BLaER1 (cell line): ENCODE measurements at regions not wholly inside any gene's neighbourhood (a gene's known extent, or its start where the extent isn't known, plus 50 kb on each side); places are given as distances from the start of the nearest gene placed in this dataset.

Experiments used
- H3K27ac ChIP-seq: shearing (Covaris generic); formaldehyde crosslinking; 2 replicates; pipeline ENCODE4 v1.8.1; 2022
- H3K27me3 ChIP-seq: shearing (Covaris generic); formaldehyde crosslinking; 2 replicates; pipeline ENCODE4 v1.8.1; 2022
- H3K36me3 ChIP-seq: shearing (Covaris generic); formaldehyde crosslinking; 2 replicates; pipeline ENCODE4 v1.8.1; 2022
- H3K4me1 ChIP-seq: shearing (Covaris generic); formaldehyde crosslinking; 2 replicates; pipeline ENCODE4 v1.8.1; 2022
- H3K4me2 ChIP-seq: shearing (Covaris generic); formaldehyde crosslinking; 2 replicates; pipeline ENCODE4 v1.8.1; 2022
- H3K4me3 ChIP-seq: shearing (Covaris generic); formaldehyde crosslinking; 2 replicates; pipeline ENCODE4 v1.8.1; 2022
- H3K9ac ChIP-seq: shearing (Covaris generic); formaldehyde crosslinking; 2 replicates; pipeline ENCODE4 v1.8.1; 2022
- H3K9me3 ChIP-seq: shearing (Covaris generic); formaldehyde crosslinking; 2 replicates; pipeline ENCODE4 v1.8.1; 2022
- H4K20me1 ChIP-seq: shearing (Covaris generic); formaldehyde crosslinking; 2 replicates; pipeline ENCODE4 v1.8.1; 2022
- Cebpa-rat ChIP-seq: shearing (Covaris generic); IDR thresholded peaks from 2 replicates; pipeline ENCODE4 v1.8.1; 2022

GRCh38 chr1:118254491-118255425 is 69.7 kb upstream of the SPAG17 start:
- Histone ChIP-seq H3K27ac (no peak overlapping the region), H3K27me3 (no peaks in the 10 kb centered on the region), H3K36me3 (no peaks in the 10 kb centered on the region), H3K4me1 (no peaks in the 10 kb centered on the region), H3K4me3 (no peak overlapping the region), H4K20me1 (no peaks in the 10 kb centered on the region), H3K9me3 (no peaks in the 10 kb centered on the region), H3K4me2 (no peak overlapping the region), H3K9ac (no peak overlapping the region)
- TF ChIP-seq Cebpa-rat = no peak

GRCh38 chr1:118254001-118254400 is 69.0 kb upstream of the SPAG17 start:
- Histone ChIP-seq H3K4me2 (no peak overlapping the region), H3K4me3 (no peak overlapping the region), H3K36me3 (no peaks in the 10 kb centered on the region), H3K9me3 (no peaks in the 10 kb centered on the region), H3K4me1 (no peaks in the 10 kb centered on the region), H3K9ac (no peak overlapping the region), H3K27ac (no peak overlapping the region), H3K27me3 (no peaks in the 10 kb centered on the region), H4K20me1 (no peaks in the 10 kb centered on the region)
- no peak for TF ChIP-seq Cebpa-rat

- no peaks in the 10 kb centered on the region for H4K20me1 ChIP-seq
- no peaks in the 10 kb centered on the region for H3K27me3 ChIP-seq
- no peak overlapping the region for H3K4me3 ChIP-seq
- no peak overlapping the region for H3K4me2 ChIP-seq
- TF ChIP-seq Cebpa-rat = no peak
- H3K27ac ChIP-seq = no peak overlapping the region
- H3K4me1 ChIP-seq = no peaks in the 10 kb centered on the region
- no peaks in the 10 kb centered on the region for H3K9me3 ChIP-seq
- no peak overlapping the region for H3K9ac ChIP-seq
- H3K36me3 ChIP-seq = no peaks in the 10 kb centered on the region
These were observed 68.3 kb upstream of the SPAG17 start for GRCh38 chr1:118253053-118253915.

GRCh38 chr1:118252624-118253023 is 67.6 kb upstream of the SPAG17 start:
- H4K20me1 ChIP-seq = no peaks in the 10 kb centered on the region
- no peaks in the 10 kb centered on the region for H3K36me3 ChIP-seq
- no peaks in the 10 kb centered on the region for H3K4me1 ChIP-seq
- no peaks in the 10 kb centered on the region for H3K9me3 ChIP-seq
- no peaks in the 10 kb centered on the region for H3K27me3 ChIP-seq
- H3K27ac ChIP-seq = no peak overlapping the region
- no peak overlapping the region for H3K4me3 ChIP-seq
- H3K4me2 ChIP-seq = no peak overlapping the region
- H3K9ac ChIP-seq = no peak overlapping the region
- TF ChIP-seq Cebpa-rat = no peak

GRCh38 chr1:118250232-118250631 is 65.2 kb upstream of the SPAG17 start:
- Histone ChIP-seq H3K4me2 (no peak overlapping the region), H3K4me1 (no peaks in the 10 kb centered on the region), H4K20me1 (no peaks in the 10 kb centered on the region), H3K27me3 (no peaks in the 10 kb centered on the region), H3K9me3 (no peaks in the 10 kb centered on the region), H3K36me3 (no peaks in the 10 kb centered on the region), H3K9ac (no peak overlapping the region), H3K4me3 (no peak overlapping the region), H3K27ac (no peak overlapping the region)
- TF ChIP-seq Cebpa-rat = no peak

- Histone ChIP-seq H3K9me3 (no peaks in the 10 kb centered on the region), H3K9ac (no peak overlapping the region), H3K4me1 (no peaks in the 10 kb centered on the region), H3K27me3 (no peaks in the 10 kb centered on the region), H4K20me1 (no peaks in the 10 kb centered on the region), H3K27ac (no peak overlapping the region), H3K36me3 (no peaks in the 10 kb centered on the region), H3K4me3 (no peak overlapping the region), H3K4me2 (no peak overlapping the region)
- TF ChIP-seq Cebpa-rat = no peak
These were observed 64.6 kb upstream of the SPAG17 start for GRCh38 chr1:118249641-118250040.

- Histone ChIP-seq H3K4me1 (no peaks in the 10 kb centered on the region), H3K4me2 (no peak overlapping the region), H3K36me3 (no peaks in the 10 kb centered on the region), H3K4me3 (no peak overlapping the region), H3K9ac (no peak overlapping the region), H3K27ac (no peak overlapping the region), H4K20me1 (no peaks in the 10 kb centered on the region), H3K27me3 (no peaks in the 10 kb centered on the region), H3K9me3 (no peaks in the 10 kb centered on the region)
- TF ChIP-seq Cebpa-rat = no peak
These were observed 62.6 kb upstream of the SPAG17 start for GRCh38 chr1:118247593-118247992.

- Histone ChIP-seq H3K36me3 (no peaks in the 10 kb centered on the region), H3K4me3 (no peak overlapping the region), H3K9ac (no peak overlapping the region), H4K20me1 (no peaks in the 10 kb centered on the region), H3K27ac (no peak overlapping the region), H3K9me3 (no peaks in the 10 kb centered on the region), H3K4me1 (no peaks in the 10 kb centered on the region; the same call in 1 of the 2 replicates), H3K27me3 (no peaks in the 10 kb centered on the region), H3K4me2 (no peak overlapping the region)
- TF ChIP-seq Cebpa-rat = no peak
These were observed 61.6 kb upstream of the SPAG17 start for GRCh38 chr1:118246646-118247045.

GRCh38 chr1:118244194-118244593 is 59.2 kb upstream of the SPAG17 start:
- H3K4me3 ChIP-seq = no peak overlapping the region
- H4K20me1 ChIP-seq = no peaks in the 10 kb centered on the region
- H3K27ac ChIP-seq = no peak overlapping the region
- no peak overlapping the region for H3K9ac ChIP-seq
- H3K36me3 ChIP-seq = no peaks in the 10 kb centered on the region
- H3K4me1 ChIP-seq = no peaks in the 10 kb centered on the region; the same call in 1 of the 2 replicates
- TF ChIP-seq Cebpa-rat = no peak
- no peaks in the 10 kb centered on the region for H3K27me3 ChIP-seq
- peaks cover 10% of the 10 kb centered on the region for H3K9me3 ChIP-seq
- H3K4me2 ChIP-seq = no peak overlapping the region

- Histone ChIP-seq H3K36me3 (no peaks in the 10 kb centered on the region), H3K4me2 (no peak overlapping the region), H3K9me3 (peaks cover 19% of the 10 kb centered on the region), H3K4me3 (no peak overlapping the region), H4K20me1 (no peaks in the 10 kb centered on the region), H3K27me3 (no peaks in the 10 kb centered on the region), H3K27ac (no peak overlapping the region), H3K9ac (no peak overlapping the region), H3K4me1 (no peaks in the 10 kb centered on the region; the same call in 1 of the 2 replicates)
- TF ChIP-seq Cebpa-rat = no peak
These were observed 58.2 kb upstream of the SPAG17 start for GRCh38 chr1:118243269-118243668.
